ENCODE measurements at regions not wholly inside any gene's neighbourhood (a gene's known extent, or its start where the extent isn't known, plus 50 kb on each side); places are given as distances from the start of the nearest gene placed in this dataset.

GRCh38 chr7:22896917-22897316 lies 74.3 kb upstream of the TOMM7 start:
- TF ChIP-seq CTCF (IDR thresholded peaks at IDR 0.05) (no peak), POLR2A (IDR thresholded peaks at IDR 0.05) (no peak)
